ENCODE measurements at regions not wholly inside any gene's neighbourhood (a gene's known extent, or its start where the extent isn't known, plus 50 kb on each side); places are given as distances from the start of the nearest gene placed in this dataset.
A peak's percentile ranks its signal among the peaks of the same experiment; 100 is the strongest.

GRCh38 chr3:106184540-106185457 is 316.0 kb upstream of the CBLB start:
- peak in 1 of 2 donors; percentile 22 for DNase-seq

DNA sequence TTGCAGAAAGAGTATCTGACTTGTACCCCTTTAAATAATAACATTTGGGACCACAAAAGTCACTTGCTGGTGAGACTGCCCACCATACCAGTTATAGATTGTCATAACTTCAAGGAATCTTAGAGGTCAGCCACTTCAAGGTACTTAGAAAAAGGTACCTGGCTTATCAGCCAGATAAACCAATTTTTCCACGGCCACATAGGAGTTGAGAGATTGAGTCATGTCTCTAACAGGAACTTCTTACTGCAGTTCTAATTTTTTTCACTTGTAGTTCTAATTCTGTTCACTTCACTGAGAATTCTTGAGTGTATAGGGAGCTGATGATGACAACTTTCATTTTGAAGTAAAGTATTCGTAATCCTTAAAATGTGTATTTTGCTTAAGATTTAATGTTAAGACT is 317.1 kb upstream of the CBLB start:
- DNase-seq: no peak

- DNase-seq: no peak
Observed at GRCh38 chr3:106190296-106190695, 321.5 kb upstream of the CBLB start.

DNA sequence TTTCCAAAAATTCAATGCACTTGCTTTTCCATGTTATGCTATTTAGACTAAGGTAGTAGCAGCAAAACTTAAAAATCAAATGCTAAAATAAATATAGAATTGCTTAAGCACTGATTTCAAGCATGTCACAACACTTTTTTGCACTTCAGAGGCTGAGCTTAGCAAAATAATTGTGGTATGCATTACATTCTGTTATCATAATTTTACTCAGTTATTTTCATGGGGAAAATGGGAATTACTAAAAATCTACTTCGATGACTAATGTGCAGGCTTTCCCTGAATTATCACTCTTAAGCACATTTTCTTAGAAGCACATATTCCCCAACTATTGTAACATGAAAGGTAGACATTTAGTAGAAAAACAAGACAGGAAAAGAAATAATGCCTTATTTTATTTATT is 322.4 kb upstream of the CBLB start:
- no peak for DNase-seq

DNA sequence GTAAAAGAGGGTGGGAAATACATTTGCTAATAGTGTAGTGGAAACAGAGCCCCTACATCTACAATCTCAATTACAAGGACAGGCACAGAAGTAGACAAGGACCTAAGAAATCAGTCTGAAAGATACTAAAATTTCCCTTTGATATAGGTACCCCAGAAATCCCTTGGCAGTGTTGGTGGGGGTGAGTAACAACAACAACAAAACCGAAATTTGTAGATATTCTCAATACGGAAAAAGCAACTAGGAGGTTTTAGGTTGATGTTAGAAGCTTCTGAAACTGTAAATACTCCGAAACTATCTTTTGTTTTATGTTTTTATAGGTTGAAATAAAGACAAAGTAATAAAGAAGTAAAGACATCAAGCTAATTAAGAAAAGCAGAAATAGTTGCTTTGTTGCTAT is 323.1 kb upstream of the CBLB start:
- DNase-seq: no peak

DNA sequence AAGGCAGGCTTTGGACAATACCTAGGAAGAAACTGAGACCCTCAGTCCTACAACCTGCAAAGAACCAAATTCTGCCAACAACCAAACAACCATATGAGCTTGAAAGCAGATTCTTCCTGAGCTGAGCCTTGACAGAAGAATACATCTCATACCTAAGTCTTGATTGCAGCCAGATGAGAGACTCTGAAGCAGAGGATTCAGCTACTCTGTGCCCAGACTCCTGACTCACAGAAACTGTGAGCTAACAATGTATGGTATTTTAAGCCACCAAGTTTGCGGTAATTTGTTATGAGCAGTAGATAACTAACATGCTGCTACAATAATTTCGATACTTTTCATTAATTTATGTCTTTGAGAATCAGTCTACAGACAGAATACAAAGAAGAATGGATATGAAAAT is 325.1 kb upstream of the CBLB start:
- DNase-seq: no peak

- no peak for DNase-seq
Observed at GRCh38 chr3:106194726-106195125, 325.9 kb upstream of the CBLB start.

DNA sequence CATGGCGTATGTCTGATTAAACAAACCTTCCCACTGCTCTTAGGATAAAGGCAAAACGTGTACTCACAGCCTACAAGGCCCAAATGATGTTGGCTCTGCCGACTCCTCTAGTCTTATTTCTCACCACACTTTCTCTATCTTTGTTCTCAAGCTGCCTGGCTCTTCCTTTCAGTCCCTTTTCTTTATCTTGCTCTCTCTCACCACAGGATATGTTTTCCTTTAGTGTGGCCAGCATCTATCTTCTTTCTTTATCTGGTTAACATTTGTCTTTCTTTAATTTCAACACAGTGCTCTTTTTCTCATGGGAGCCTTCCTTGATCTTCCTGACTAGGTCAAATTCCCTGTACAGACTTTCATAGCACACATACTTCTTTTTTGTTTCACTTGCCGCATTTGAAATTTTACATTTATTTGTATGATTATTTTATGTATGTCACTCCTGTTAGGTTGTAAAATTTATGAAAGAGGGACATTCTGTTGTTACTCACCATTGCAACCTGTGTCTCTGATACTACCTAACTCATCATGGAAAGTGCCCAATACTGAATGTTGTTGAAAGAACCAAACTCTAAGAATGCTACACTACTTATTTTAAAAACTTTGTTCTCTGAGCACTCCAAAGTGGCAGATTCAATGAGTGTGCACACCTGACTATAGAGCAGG is 328.9 kb upstream of the CBLB start:
- DNase-seq: no peak

- no peak for DNase-seq
Observed at GRCh38 chr3:106204160-106204868, 335.5 kb upstream of the CBLB start.

- DNase-seq: peak in 1 of 2 donors; percentile 33
Observed at GRCh38 chr3:106206146-106206545, 337.3 kb upstream of the CBLB start.

DNA sequence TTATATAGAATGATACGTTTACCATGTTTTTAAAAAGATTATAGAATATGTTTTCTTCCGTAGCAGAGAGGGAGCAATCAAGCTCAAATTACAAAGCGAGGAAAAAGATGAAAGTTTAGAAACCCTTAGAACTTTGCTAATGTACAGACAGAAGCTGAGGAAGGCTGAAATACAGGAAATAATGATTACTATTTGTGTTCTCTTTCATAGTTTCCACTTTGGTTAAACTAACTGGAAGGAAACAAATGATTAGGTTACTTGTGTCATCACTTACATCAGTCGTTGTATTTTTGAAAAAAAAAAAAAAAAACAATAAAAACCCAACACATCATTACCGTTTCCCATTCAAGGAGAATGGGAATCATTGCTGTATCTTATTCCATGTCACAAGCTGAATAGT is 337.8 kb upstream of the CBLB start:
- DNase-seq: no peak

DNA sequence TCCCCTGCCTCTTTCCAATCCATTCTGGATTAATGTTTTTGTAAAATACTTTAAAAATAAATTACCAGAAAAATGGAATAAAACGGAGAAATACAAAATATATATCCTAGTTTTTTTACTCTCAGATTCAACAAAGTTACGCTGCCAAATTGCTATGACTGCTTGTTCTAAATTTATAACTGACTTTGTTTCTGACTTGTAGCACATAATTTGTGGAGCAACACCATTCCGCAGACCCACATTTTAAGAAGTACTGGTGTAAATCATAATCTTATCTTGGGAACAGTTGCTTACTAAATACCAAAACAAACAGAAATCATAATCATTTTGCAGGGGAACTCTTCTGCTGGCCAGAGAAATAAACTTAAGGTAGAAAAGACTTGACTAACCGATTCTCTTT is 339.4 kb upstream of the CBLB start:
- DNase-seq: no peak

DNA sequence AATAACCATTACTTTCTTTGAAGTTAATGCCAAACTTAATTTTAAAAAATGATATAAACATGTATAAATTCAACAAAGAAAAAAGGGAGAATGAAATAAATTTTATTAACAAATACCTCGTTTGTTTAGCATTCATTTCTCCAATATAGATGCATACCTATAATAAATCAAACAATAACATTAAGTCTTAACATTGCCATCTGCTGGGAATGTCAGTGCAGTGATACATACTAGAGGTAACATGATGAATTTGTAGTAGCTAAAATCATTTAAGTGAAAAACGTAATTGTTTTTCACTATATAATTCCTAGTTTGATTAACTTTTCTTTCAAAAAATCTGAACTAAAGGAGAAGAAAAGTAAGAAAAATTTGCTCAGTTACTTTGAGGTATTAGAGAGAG is 340.2 kb upstream of the CBLB start:
- DNase-seq: no peak

DNA sequence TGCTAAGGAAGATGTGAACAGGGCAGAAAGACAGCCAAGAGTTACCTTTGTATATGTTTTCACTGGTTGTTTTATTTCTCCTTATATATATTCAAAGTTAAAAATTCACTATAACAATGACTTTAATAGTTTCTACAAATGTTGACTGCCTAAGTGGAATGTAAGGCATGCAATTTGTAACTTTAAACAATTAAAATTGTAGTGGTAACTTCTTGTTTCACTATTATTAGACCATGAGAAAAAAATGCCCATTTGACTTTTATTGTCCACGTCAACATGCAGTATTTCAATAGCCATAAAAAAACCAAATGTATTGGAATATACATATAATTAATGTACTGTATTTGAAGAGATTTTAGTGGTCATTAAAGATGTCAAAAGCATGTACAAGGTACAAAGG is 340.7 kb upstream of the CBLB start:
- no peak for DNase-seq

DNA sequence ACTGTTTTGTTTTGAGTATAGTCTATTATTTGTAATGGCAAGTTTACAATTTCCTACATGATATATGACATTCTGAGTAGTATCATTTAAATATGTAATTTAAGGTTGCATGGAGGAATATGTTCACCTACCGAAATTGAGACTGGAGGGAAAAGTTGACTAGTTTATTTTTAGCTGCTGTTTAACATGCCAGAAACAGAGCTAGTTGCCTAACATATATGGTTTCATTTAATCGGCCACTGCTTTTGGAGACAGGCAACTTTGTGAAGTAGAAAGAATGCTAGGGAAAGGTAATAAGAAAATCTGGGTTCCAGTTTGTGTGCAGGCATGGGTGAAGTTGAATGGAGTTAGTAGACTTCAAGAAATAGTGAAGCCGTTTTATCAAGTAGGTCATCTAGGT is 342.1 kb upstream of the CBLB start:
- no peak for DNase-seq

DNA sequence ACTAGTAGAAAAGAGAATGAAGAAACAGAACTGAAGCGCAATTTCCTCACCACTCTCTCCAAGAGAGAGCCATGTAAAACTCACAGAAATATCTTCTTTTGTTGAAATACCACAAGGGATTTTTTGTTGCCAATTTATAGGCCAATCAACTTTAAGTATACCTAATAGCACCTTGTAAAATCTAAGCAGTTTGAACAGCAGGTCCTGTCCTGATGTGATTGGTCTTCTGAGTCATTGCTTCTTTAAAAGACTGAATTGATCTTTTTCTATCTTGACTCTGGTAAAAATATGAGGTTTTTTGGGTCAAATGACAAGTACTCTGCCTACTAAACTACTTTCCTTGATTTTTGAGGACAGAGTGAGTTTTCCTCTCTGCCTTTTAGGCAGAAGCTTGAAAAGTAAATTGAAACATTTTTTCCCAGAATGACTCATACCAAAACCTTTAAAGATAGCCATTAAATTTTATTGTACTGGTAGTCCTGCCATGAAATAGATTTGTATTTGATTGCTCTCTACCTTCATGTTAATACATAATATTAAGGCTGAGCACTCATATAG is 343.9 kb upstream of the CBLB start:
- DNase-seq: no peak

GRCh38 chr3:106213954-106214353 is 345.1 kb upstream of the CBLB start:
- DNase-seq: no peak

- DNase-seq: no peak
Observed at GRCh38 chr3:106214641-106215040, 345.8 kb upstream of the CBLB start.

DNA sequence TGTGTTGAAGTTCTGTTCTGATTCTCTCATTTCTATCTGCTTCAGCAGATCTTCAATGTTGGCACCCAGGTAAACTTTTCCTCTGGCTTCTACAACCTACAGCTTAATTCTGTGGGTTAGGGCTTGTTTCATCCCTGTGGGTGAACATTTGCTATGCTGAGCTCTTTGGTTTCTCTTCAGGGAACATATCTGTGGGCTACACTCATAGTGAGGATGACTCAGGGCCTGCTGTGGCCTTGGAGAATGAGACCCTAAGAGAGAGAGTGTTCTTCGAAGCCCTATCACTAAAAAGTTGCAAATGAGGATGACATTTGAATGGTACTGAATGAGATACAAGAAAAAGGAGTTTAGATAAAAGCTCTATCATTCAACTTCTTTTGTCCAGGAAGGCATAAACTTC is 346.2 kb upstream of the CBLB start:
- no peak for DNase-seq

DNA sequence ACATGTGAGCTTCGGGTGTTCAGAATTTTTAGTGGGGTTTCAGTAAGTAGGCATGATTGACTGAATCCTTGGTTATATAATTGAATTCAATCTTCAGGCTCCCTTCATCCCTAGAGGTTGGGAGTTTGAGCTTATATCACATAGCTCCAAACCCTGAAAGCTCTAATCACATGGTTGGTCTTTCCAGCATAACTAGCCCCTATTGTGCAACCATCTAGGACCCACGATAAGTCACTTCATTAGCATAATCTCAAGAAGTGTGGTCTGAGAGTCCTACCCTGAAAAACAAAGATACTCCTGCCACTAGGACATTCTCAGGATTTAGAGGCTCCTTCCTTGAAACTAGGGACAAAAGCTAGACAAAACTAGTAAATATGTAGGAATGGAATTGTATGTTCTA is 348.9 kb upstream of the CBLB start:
- no peak for DNase-seq

DNA sequence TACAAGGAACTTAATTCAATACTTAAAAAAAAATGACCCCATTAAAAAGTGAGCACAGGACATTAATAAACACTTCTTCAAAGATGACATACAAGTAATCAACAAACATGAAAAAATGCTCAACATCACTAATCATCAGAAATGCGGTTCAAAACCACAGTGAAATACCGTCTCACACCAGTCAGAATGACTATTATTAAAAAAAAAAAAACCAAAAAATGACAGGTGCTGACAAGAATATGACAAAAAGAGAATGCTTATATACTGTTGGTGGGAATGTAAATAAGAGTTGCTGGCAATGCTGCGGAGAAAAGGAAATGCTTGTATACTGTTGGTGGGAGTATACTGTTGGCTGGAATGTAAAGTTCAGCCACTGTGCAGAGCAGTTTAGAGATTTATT is 358.3 kb upstream of the CBLB start:
- no peak for DNase-seq

- no peak for DNase-seq
Observed at GRCh38 chr3:106228271-106228670, 359.5 kb upstream of the CBLB start.

DNA sequence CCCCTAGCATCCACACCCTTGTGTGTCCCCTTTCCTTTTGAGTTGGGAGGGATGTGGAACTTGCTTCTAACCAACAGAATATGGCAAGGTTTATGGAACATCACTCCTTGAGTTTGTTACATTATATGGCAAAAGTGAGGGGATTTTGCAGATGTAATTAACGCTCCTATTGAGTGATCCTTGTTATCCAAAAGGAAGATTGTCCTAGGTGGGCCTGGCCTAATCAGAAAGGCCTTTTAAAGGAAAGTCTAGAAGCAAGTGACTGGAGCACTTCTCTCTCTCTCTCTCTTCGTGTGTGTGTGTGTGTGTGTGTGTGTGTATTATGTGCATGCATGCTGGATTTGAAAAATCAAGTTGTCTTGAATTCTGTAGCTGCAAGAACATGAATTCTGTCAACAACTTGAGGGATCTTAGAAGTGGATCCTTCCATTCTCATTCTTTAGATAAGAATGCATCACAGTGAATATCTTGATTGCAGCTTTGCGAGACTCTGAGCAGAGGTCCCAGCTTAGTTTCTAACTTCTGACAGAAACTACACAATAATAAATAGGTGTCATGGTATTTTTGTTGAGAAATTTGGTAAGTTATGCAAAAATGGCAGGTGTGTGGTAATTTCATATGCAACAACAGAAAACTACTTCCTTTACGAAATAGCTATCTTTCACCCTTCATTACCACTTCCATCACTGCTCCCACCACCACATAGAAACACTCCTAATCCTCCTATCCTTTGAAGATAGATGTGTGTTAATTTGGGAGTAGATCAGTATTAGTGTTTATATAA is 360.9 kb upstream of the CBLB start:
- no peak for DNase-seq

Measured in CD4-positive, alpha-beta T cell treated with Interleukin-1 beta for 1 hour (primary cell).